ENCODE measurements at regions not wholly inside any gene's neighbourhood (a gene's known extent, or its start where the extent isn't known, plus 50 kb on each side); places are given as distances from the start of the nearest gene placed in this dataset.

DNA sequence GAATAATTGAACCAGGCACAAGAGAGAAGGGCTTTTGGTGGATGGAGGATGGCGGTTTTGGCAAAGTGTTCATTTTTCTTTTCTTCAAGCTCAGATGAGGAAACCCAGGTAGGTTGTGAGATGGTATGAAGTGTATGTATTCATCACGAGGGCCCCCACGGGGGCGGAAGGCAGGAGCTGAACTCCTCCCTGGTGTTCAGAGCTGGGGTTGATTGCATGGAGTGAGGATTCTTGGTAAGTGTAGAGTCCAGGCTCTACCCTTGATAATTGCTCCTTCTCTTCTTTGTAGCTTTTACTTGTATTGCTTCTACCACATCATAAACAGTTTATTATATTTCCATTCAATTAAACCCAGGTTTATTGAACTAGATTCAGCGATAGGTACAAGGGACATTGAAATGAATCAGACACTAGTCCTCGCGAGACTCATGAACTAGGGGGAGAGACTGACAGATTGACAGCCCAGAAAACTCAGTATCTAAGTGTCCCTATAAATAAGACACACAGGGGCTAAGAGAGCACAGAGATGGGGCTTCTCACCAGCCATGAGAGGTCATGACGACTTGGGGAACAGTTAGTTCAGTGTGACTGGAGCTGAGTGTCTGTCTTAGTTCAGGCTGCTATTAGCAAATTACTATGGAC lies 116.7 kb upstream of the KLF4 start:
- TF ChIP-seq, protein P1, sequence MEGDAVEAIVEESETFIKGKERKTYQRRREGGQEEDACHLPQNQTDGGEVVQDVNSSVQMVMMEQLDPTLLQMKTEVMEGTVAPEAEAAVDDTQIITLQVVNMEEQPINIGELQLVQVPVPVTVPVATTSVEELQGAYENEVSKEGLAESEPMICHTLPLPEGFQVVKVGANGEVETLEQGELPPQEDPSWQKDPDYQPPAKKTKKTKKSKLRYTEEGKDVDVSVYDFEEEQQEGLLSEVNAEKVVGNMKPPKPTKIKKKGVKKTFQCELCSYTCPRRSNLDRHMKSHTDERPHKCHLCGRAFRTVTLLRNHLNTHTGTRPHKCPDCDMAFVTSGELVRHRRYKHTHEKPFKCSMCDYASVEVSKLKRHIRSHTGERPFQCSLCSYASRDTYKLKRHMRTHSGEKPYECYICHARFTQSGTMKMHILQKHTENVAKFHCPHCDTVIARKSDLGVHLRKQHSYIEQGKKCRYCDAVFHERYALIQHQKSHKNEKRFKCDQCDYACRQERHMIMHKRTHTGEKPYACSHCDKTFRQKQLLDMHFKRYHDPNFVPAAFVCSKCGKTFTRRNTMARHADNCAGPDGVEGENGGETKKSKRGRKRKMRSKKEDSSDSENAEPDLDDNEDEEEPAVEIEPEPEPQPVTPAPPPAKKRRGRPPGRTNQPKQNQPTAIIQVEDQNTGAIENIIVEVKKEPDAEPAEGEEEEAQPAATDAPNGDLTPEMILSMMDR (IDR thresholded peaks at IDR 0.05; ENCODE audit: low read depth, low read length) = no peak
- TF ChIP-seq EZH2phosphoT487 (IDR thresholded peaks at IDR 0.05; ENCODE audit: low read depth) = no peak
